ENCODE measurements at regions not wholly inside any gene's neighbourhood (a gene's known extent, or its start where the extent isn't known, plus 50 kb on each side); places are given as distances from the start of the nearest gene placed in this dataset.

DNA sequence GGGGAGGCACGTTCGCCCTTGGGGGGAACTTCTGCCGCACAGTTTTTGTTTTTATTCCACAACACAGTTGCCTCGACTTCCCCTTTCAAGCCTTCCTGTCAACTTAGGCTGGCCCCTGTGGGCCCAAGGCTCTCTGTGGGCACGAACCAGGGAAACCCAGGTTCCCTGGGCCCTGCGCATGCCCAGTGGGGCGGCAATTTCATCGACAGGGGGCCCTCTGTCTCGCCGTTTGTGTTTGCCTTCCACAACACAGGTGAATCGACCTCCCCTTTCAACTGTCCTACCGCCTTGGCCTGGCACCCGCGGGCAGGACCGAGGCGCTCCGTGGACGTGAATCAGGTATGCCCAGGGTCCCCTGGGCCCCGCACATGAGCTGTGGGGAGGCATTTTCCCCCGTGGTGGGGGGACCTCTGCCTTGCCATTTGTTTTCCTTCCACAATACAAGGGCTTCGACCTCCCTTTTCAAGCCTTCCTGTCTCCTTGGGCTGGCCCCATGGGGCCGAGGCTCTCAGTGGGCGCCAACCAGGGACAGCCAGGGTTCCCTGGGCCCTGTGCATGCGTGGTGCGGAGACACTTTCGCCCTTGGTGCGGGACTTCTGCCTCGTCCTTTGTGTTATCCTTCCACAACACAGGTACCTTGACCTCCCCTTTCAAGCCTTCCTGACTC, 354.0 kb downstream of the ALG10 start:
- 51% methylated on average over 14 of the region's 28 CpGs for WGBS (ENCODE audit: insufficient coverage, low coverage, low lambda C conversion rate, missing lambda C conversion rate)
- H3K36me3 ChIP-seq, result no peaks in the 10 kb centered on the region
- ATAC-seq, result no peak
- no peaks in the 10 kb centered on the region for H3K4me1 ChIP-seq
- H3K27me3 ChIP-seq, result no peaks in the 10 kb centered on the region
- no peak for DNase-seq
- H3K27ac ChIP-seq, result no peak overlapping the region
- intact Hi-C loops (cut with DNase I), result no loop called here
- peaks cover 0 to 3% (median 0%) of the 10 kb centered on the region in 4 donors for H3K9me3 ChIP-seq
- no peak overlapping the region for H3K4me3 ChIP-seq
- TF ChIP-seq POLR2A (IDR thresholded peaks at IDR 0.05), result no peak
- TF ChIP-seq, protein P1, sequence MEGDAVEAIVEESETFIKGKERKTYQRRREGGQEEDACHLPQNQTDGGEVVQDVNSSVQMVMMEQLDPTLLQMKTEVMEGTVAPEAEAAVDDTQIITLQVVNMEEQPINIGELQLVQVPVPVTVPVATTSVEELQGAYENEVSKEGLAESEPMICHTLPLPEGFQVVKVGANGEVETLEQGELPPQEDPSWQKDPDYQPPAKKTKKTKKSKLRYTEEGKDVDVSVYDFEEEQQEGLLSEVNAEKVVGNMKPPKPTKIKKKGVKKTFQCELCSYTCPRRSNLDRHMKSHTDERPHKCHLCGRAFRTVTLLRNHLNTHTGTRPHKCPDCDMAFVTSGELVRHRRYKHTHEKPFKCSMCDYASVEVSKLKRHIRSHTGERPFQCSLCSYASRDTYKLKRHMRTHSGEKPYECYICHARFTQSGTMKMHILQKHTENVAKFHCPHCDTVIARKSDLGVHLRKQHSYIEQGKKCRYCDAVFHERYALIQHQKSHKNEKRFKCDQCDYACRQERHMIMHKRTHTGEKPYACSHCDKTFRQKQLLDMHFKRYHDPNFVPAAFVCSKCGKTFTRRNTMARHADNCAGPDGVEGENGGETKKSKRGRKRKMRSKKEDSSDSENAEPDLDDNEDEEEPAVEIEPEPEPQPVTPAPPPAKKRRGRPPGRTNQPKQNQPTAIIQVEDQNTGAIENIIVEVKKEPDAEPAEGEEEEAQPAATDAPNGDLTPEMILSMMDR (IDR thresholded peaks at IDR 0.05), result no peak

DNA sequence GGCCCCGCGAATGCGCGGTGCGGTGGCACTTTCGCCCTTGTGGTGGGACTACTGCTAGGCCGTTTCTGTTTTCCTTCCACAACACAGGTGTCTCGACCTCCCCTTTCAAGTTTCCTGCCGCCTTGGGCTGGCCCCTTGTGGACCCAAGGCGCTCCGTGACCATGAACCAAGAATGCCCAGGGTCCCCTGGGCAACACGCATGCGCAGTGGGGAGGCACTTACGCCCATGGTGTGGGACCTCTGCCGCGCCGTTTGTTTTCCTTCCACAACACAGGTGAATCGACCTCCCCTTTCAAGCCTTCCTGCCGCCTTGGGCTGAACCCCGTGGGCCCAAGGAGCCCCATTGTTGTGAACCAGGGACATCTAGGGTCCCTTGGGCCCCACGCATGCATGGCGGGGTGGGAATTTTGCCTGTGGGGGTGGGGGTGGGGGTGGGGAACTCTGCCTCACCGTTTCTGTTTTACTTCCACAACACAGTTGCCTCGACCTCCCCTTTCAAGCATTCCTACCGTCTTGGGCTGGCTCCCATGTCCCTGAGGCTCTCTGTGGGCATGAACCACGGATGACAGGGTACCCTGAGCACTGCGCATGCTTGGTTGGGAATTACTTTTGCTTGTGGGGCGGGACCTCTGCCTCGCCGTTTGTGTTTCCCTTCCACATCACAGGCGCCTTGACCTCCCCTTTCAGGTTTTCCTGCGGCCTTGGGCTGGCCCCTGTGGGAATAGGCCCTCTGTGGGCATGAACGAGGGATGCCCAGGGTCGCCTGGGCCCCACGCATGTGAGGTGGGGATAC, 355.1 kb downstream of the ALG10 start:
- no peaks in the 10 kb centered on the region for H3K4me1 ChIP-seq
- intact Hi-C loops (cut with DNase I), result no loop called here
- DNase-seq (no peak), ATAC-seq (no peak)
- no peak overlapping the region for H3K27ac ChIP-seq
- H3K4me3 ChIP-seq, result no peak overlapping the region
- no peaks in the 10 kb centered on the region for H3K36me3 ChIP-seq
- no peaks in the 10 kb centered on the region for H3K9me3 ChIP-seq
- no peaks in the 10 kb centered on the region for H3K27me3 ChIP-seq
- WGBS (ENCODE audit: insufficient coverage, low coverage, low lambda C conversion rate, missing lambda C conversion rate), result 51% methylated on average over 24 of the region's 35 CpGs
- TF ChIP-seq POLR2A (IDR thresholded peaks at IDR 0.05), result no peak
- TF ChIP-seq, protein P1 (IDR thresholded peaks at IDR 0.05), result no peak

- H3K27ac ChIP-seq, result no peak overlapping the region
- TF ChIP-seq POLR2A (IDR thresholded peaks at IDR 0.05), result no peak
- TF ChIP-seq, protein P1 (IDR thresholded peaks at IDR 0.05), result no peak
- H3K4me3 ChIP-seq, result no peak overlapping the region
- H3K27me3 ChIP-seq, result no peaks in the 10 kb centered on the region
- intact Hi-C loops (cut with DNase I), result no loop called here
- H3K4me1 ChIP-seq, result no peaks in the 10 kb centered on the region
- no peaks in the 10 kb centered on the region for H3K9me3 ChIP-seq
- ATAC-seq, result no peak
- no peak for DNase-seq
- no peaks in the 10 kb centered on the region for H3K36me3 ChIP-seq
- 36% methylated on average over 5 of the region's 16 CpGs for WGBS (ENCODE audit: insufficient coverage, low coverage, low lambda C conversion rate, missing lambda C conversion rate)
These were observed 356.8 kb downstream of the ALG10 start for GRCh38 chr12:34379142-34379541.

DNA sequence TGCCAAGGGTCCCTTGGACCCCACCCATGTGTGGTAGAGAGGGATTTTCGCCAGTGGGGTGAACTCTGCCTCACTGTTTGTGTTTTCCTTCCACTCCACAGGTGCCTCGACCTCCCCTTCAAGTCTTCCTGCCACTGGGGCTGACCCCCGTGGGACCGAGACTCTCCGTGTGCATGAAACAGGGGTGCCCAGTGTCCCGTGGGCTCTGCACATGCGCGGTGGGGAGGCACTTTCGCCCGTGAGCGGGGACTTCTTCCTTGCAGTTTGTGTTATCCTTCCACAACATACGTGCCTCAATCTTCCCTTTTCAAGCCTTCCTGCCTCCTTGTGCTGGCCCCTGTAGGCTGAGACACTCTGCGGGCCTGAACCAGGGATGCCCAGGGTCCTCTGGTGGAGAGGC, 362.4 kb downstream of the ALG10 start:
- intact Hi-C loops (cut with DNase I), result no loop called here
- DNase-seq, result no peak
- no peak for ATAC-seq

More for the DNA sequence above, 362.4 kb downstream of the ALG10 start:
- no peak overlapping the region for H3K27ac ChIP-seq
- no peak overlapping the region for H3K4me3 ChIP-seq
- no peaks in the 10 kb centered on the region for H3K27me3 ChIP-seq
- TF ChIP-seq POLR2A (IDR thresholded peaks at IDR 0.05), result no peak
- TF ChIP-seq, protein P1 (IDR thresholded peaks at IDR 0.05), result no peak
- WGBS (ENCODE audit: insufficient coverage, low coverage, low lambda C conversion rate, missing lambda C conversion rate), result 0% methylated on average over 1 of the region's 13 CpGs
- H3K4me1 ChIP-seq, result no peaks in the 10 kb centered on the region
- no peaks in the 10 kb centered on the region for H3K9me3 ChIP-seq
- H3K36me3 ChIP-seq, result no peaks in the 10 kb centered on the region
